ENCODE measurements at regions not wholly inside any gene's neighbourhood (a gene's known extent, or its start where the extent isn't known, plus 50 kb on each side); places are given as distances from the start of the nearest gene placed in this dataset.

- DNase-seq = no peak
Observed at GRCh38 chr5:107213025-107213424, 457.7 kb downstream of the EFNA5 start.

- DNase-seq = no peak
Observed at GRCh38 chr5:107211630-107212029, 459.1 kb downstream of the EFNA5 start.

GRCh38 chr5:107208867-107209266, 461.9 kb downstream of the EFNA5 start:
- no peak for DNase-seq

GRCh38 chr5:107204413-107204812, 466.3 kb downstream of the EFNA5 start:
- no peak for DNase-seq

GRCh38 chr5:107203243-107203642, 467.5 kb downstream of the EFNA5 start:
- DNase-seq = no peak

GRCh38 chr5:107199756-107200155, 471.0 kb downstream of the EFNA5 start:
- no peak for DNase-seq

GRCh38 chr5:107196500-107197059, 474.2 kb downstream of the EFNA5 start:
- DNase-seq = no peak

GRCh38 chr5:107195890-107196395, 474.8 kb downstream of the EFNA5 start:
- no peak for DNase-seq

GRCh38 chr5:107184871-107185270, 485.9 kb downstream of the EFNA5 start:
- no peak for DNase-seq

- DNase-seq = no peak
Observed at GRCh38 chr5:107184066-107184465, 486.7 kb downstream of the EFNA5 start.

- no peak for DNase-seq
Observed at GRCh38 chr5:107170620-107171019, 500.1 kb downstream of the EFNA5 start.

GRCh38 chr5:107169867-107170266, 500.9 kb downstream of the EFNA5 start:
- no peak for DNase-seq

- no peak for DNase-seq
Observed at GRCh38 chr5:107168848-107169752, 501.6 kb downstream of the EFNA5 start.

- no peak for DNase-seq
Observed at GRCh38 chr5:107168086-107168485, 502.7 kb downstream of the EFNA5 start.

GRCh38 chr5:107165296-107165695, 505.4 kb downstream of the EFNA5 start:
- DNase-seq = no peak

- no peak for DNase-seq
Observed at GRCh38 chr5:107157809-107158208, 512.9 kb downstream of the EFNA5 start.

GRCh38 chr5:107155707-107156106, 515.0 kb downstream of the EFNA5 start:
- no peak for DNase-seq

- DNase-seq = no peak
Observed at GRCh38 chr5:107154593-107154992, 516.1 kb downstream of the EFNA5 start.

- no peak for DNase-seq
Observed at GRCh38 chr5:107153283-107153682, 517.5 kb downstream of the EFNA5 start.

GRCh38 chr5:107149243-107150005, 521.3 kb downstream of the EFNA5 start:
- no peak for DNase-seq

- no peak for DNase-seq
Observed at GRCh38 chr5:107147589-107147988, 523.1 kb downstream of the EFNA5 start.

GRCh38 chr5:107146901-107147300, 523.8 kb downstream of the EFNA5 start:
- DNase-seq = no peak

GRCh38 chr5:107135391-107135790, 535.3 kb downstream of the EFNA5 start:
- DNase-seq = no peak

- no peak for DNase-seq
Observed at GRCh38 chr5:107134931-107135330, 535.8 kb downstream of the EFNA5 start.

Measured in CD4-positive, alpha-beta T cell treated with Interferon alpha-2 for 1 hour (primary cell).